ENCODE measurements at regions not wholly inside any gene's neighbourhood (a gene's known extent, or its start where the extent isn't known, plus 50 kb on each side); places are given as distances from the start of the nearest gene placed in this dataset.

- POLR2A ChIA-PET = no interaction called here
- CTCF ChIA-PET = no interaction called here
- TF ChIP-seq CTCF (IDR thresholded peaks at IDR 0.05; ENCODE audit: insufficient read depth, low read length, missing control alignments) = no peak
- DNase-seq (ENCODE audit: low read depth, low spot score) = peak; percentile 5
- no peak overlapping the region for H3K4me3 ChIP-seq (ENCODE audit: low read depth, low read length)
Observed at GRCh38 chr12:98238515-98239130, 276.8 kb upstream of the TMPO start.

- TF ChIP-seq CTCF (IDR thresholded peaks at IDR 0.05; ENCODE audit: insufficient read depth, low read length, missing control alignments) = no peak
- no peak overlapping the region for H3K4me3 ChIP-seq (ENCODE audit: low read depth, low read length)
- ChIA-PET POLR2A (no interaction called here), CTCF (interaction anchor here (1.0 kb wide), 1 partner anchor 30 kb away, joined by 3 read pairs; no protein-coding TSS in a partner anchor)
- no peak for DNase-seq (ENCODE audit: low read depth, low spot score)
Observed at GRCh38 chr12:98243190-98243589, 272.2 kb upstream of the TMPO start.

- no peak for DNase-seq (ENCODE audit: low read depth, low spot score)
- no peak for TF ChIP-seq CTCF (IDR thresholded peaks at IDR 0.05; ENCODE audit: insufficient read depth, low read length, missing control alignments)
- CTCF ChIA-PET = interaction anchor here (1.0 kb wide), 1 partner anchor 29 kb away, joined by 3 read pairs; no protein-coding TSS in a partner anchor
- POLR2A ChIA-PET = no interaction called here
- no peak overlapping the region for H3K4me3 ChIP-seq (ENCODE audit: low read depth, low read length)
Observed at GRCh38 chr12:98244136-98244535, 271.3 kb upstream of the TMPO start.

GRCh38 chr12:98253207-98254037, 262.0 kb upstream of the TMPO start:
- TF ChIP-seq CTCF (IDR thresholded peaks at IDR 0.05; ENCODE audit: insufficient read depth, low read length, missing control alignments) = no peak
- H3K4me3 ChIP-seq (ENCODE audit: low read depth, low read length) = no peak overlapping the region
- CTCF ChIA-PET = no interaction called here
- no peak for DNase-seq (ENCODE audit: low read depth, low spot score)
- POLR2A ChIA-PET = no interaction called here

- H3K4me3 ChIP-seq (ENCODE audit: low read depth, low read length) = no peak overlapping the region
- no peak for DNase-seq (ENCODE audit: low read depth, low spot score)
- TF ChIP-seq CTCF (IDR thresholded peaks at IDR 0.05; ENCODE audit: insufficient read depth, low read length, missing control alignments) = no peak
- POLR2A ChIA-PET = no interaction called here
- CTCF ChIA-PET = no interaction called here
Observed at GRCh38 chr12:98256830-98257229, 258.6 kb upstream of the TMPO start.

- ChIA-PET POLR2A (no interaction called here), CTCF (no interaction called here)
- no peak overlapping the region for H3K4me3 ChIP-seq (ENCODE audit: low read depth, low read length)
- no peak for TF ChIP-seq CTCF (IDR thresholded peaks at IDR 0.05; ENCODE audit: insufficient read depth, low read length, missing control alignments)
- no peak for DNase-seq (ENCODE audit: low read depth, low spot score)
Observed at GRCh38 chr12:98259693-98260092, 255.7 kb upstream of the TMPO start.

Measured in AG04449 (cell line).